Type B pancreatic cell (in vitro differentiated cells): ENCODE measurements at regions not wholly inside any gene's neighbourhood (a gene's known extent, or its start where the extent isn't known, plus 50 kb on each side); places are given as distances from the start of the nearest gene placed in this dataset.

Experiments used
- DNase-seq: peaks from one replicate; pipeline ENCODE4 v3.0.0; 2021; ENCODE audit warnings: mixed read lengths; ENCODE audit not compliant: unreplicated experiment; ENCODE audit errors: extremely low spot score
- H3K27ac Mint-ChIP-seq: 2 replicates; pipeline ENCODE4 v1.8.0; 2021; ENCODE audit warnings: mild to moderate bottlenecking, mixed read lengths
- H3K27me3 Mint-ChIP-seq: 2 replicates; pipeline ENCODE4 v1.8.0; 2021; ENCODE audit warnings: mixed read lengths
- H3K36me3 Mint-ChIP-seq: 2 replicates; pipeline ENCODE4 v1.8.0; 2021; ENCODE audit warnings: mixed read lengths
- H3K4me1 Mint-ChIP-seq: one replicate; pipeline ENCODE4 v1.8.0; 2021; ENCODE audit warnings: mixed read lengths; ENCODE audit not compliant: unreplicated experiment
- H3K4me3 Mint-ChIP-seq: 2 replicates; pipeline ENCODE4 v1.8.0; 2021; ENCODE audit warnings: mild to moderate bottlenecking, mixed read lengths
- H3K9me3 Mint-ChIP-seq: 2 replicates; pipeline ENCODE4 v1.8.0; 2021; ENCODE audit warnings: mixed read lengths
- CTCF ChIP-seq: fragments of 200-600 bp; sonication (generic); conservative IDR thresholded peaks from 2 replicates; pipeline ENCODE4 v1.5.0; 2021; ENCODE audit warnings: antibody characterized with exemption, mild to moderate bottlenecking

- no peak overlapping the region for H3K27ac Mint-ChIP-seq
- peak overlapping the region; percentile 9 for H3K4me3 Mint-ChIP-seq
- H3K36me3 Mint-ChIP-seq = peaks cover 4% of the 10 kb centered on the region
- DNase-seq = no peak
- no peaks in the 10 kb centered on the region for H3K27me3 Mint-ChIP-seq
- H3K9me3 Mint-ChIP-seq = peaks cover 4% of the 10 kb centered on the region
- peaks cover 9% of the 10 kb centered on the region for H3K4me1 Mint-ChIP-seq
- no peak for TF ChIP-seq CTCF
These were observed 205.9 kb upstream of the CDIN1 start for GRCh38 chr15:36373550-36373949.

- DNase-seq = no peak
- H3K4me1 Mint-ChIP-seq = no peaks in the 10 kb centered on the region
- H3K27ac Mint-ChIP-seq = no peak overlapping the region
- no peaks in the 10 kb centered on the region for H3K27me3 Mint-ChIP-seq
- no peak for TF ChIP-seq CTCF
- no peak overlapping the region for H3K4me3 Mint-ChIP-seq
- H3K9me3 Mint-ChIP-seq = no peaks in the 10 kb centered on the region
- H3K36me3 Mint-ChIP-seq = no peaks in the 10 kb centered on the region
These were observed 190.3 kb upstream of the CDIN1 start for GRCh38 chr15:36389107-36389506.

- Mint-ChIP-seq H3K27me3 (no peaks in the 10 kb centered on the region), H3K4me1 (no peaks in the 10 kb centered on the region), H3K36me3 (no peaks in the 10 kb centered on the region), H3K27ac (no peak overlapping the region), H3K4me3 (no peak overlapping the region), H3K9me3 (no peaks in the 10 kb centered on the region)
- no peak for DNase-seq
- TF ChIP-seq CTCF = no peak
These were observed 188.9 kb upstream of the CDIN1 start for GRCh38 chr15:36390491-36390890.

GRCh38 chr15:36392676-36393266, 186.7 kb upstream of the CDIN1 start:
- Mint-ChIP-seq H3K4me1 (no peaks in the 10 kb centered on the region), H3K36me3 (no peaks in the 10 kb centered on the region), H3K4me3 (no peak overlapping the region), H3K27me3 (no peaks in the 10 kb centered on the region), H3K27ac (no peak overlapping the region), H3K9me3 (no peaks in the 10 kb centered on the region)
- no peak for TF ChIP-seq CTCF
- DNase-seq = no peak

- no peaks in the 10 kb centered on the region for H3K36me3 Mint-ChIP-seq
- no peak for DNase-seq
- no peak overlapping the region for H3K27ac Mint-ChIP-seq
These were observed 181.2 kb upstream of the CDIN1 start for GRCh38 chr15:36398212-36398611.

More at GRCh38 chr15:36398212-36398611, 181.2 kb upstream of the CDIN1 start:
- Mint-ChIP-seq H3K9me3 (no peaks in the 10 kb centered on the region), H3K4me1 (peaks cover 7% of the 10 kb centered on the region), H3K4me3 (no peak overlapping the region), H3K27me3 (peaks cover 4% of the 10 kb centered on the region)
- no peak for TF ChIP-seq CTCF
